SJCRH30 (cell line): ENCODE measurements at regions not wholly inside any gene's neighbourhood (a gene's known extent, or its start where the extent isn't known, plus 50 kb on each side); places are given as distances from the start of the nearest gene placed in this dataset.

ENCODE experiments used
- DNase-seq, 2 experiments: peaks; one replicate each; pipeline ENCODE4 v3.0.0-alpha.2; 2015 to 2020
- H3K27ac ChIP-seq: fragments of 250-450 bp; sonication (Bioruptor Pico); 2 replicates; pipeline ENCODE4 v1.5.1; 2020; ENCODE audit warnings: mild to moderate bottlenecking, moderate library complexity
- H3K27me3 ChIP-seq: fragments of 250-450 bp; sonication (Bioruptor Pico); 2 replicates; pipeline ENCODE4 v1.5.1; 2020; ENCODE audit warnings: mild to moderate bottlenecking, moderate library complexity
- H3K36me3 ChIP-seq: fragments of 250-450 bp; sonication (Bioruptor Pico); 2 replicates; pipeline ENCODE4 v1.5.1; 2020; ENCODE audit warnings: mild to moderate bottlenecking, moderate library complexity
- H3K4me1 ChIP-seq: fragments of 250-450 bp; sonication (Bioruptor Pico); 2 replicates; pipeline ENCODE4 v1.5.1; 2020; ENCODE audit warnings: mild to moderate bottlenecking, moderate library complexity
- H3K4me3 ChIP-seq: fragments of 250-450 bp; sonication (Bioruptor Pico); 2 replicates; pipeline ENCODE4 v1.5.1; 2020; ENCODE audit warnings: mild to moderate bottlenecking, moderate library complexity
- H3K9me3 ChIP-seq: fragments of 250-450 bp; sonication (Bioruptor Pico); replicated peaks from 2 replicates; pipeline ENCODE4 v1.5.1; 2020; ENCODE audit warnings: mild to moderate bottlenecking, moderate library complexity

DNA sequence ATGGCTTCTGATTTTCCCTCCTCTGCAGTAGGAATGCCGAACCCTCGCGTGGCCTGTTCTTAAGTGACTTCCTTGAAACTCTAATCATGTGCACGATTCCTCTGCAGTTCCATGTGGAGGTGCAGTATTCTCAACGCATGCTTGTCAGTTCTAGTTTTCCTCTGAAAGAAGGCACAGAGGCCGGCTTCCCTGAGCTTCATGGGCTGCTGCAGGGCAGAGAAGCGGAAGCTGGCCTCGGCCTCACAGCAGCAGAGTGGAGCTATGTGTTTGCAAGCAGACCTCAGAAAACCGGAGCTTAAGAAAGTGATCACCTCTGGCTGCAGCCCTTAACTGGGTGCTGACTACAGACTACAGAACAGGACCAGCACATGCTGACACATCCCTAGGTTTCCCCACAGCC is 500.7 kb downstream of the GRIN2A start:
- H3K36me3 ChIP-seq, result no peaks in the 10 kb centered on the region
- no peaks in the 10 kb centered on the region for H3K9me3 ChIP-seq

DNA sequence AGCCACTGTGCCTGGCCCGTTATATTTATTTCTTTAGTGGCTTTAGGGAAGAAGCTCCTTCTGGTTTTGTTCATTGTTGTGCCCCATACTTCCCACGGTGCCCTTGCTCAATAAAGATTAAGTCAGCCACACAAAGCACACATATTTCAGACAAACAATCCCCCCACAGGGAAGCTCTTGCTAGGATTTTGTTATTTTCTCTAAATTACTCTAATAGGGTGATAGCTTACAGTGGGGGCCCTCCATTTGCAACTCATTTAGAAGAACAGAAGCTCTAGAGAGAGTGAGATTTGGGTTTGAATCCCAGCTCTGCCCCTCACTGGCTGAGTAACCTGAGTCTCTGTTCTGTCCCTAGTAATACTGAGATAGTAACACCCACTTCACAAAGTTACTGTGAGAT is 499.9 kb downstream of the GRIN2A start:
- Histone ChIP-seq H3K27ac (no peak overlapping the region), H3K9me3 (no peaks in the 10 kb centered on the region), H3K4me1 (no peaks in the 10 kb centered on the region), H3K27me3 (0 out of 2 replicates have a peak, but pooled peaks cover 4% of the 10 kb centered on the region), H3K4me3 (no peak overlapping the region), H3K36me3 (no peaks in the 10 kb centered on the region)
- no peak for DNase-seq

More for the DNA sequence above, 500.7 kb downstream of the GRIN2A start:
- no peak overlapping the region for H3K27ac ChIP-seq
- no peak overlapping the region for H3K4me3 ChIP-seq
- DNase-seq, result no peak
- H3K27me3 ChIP-seq, result 0 out of 2 replicates have a peak, but pooled peaks cover 4% of the 10 kb centered on the region
- H3K4me1 ChIP-seq, result no peaks in the 10 kb centered on the region

DNA sequence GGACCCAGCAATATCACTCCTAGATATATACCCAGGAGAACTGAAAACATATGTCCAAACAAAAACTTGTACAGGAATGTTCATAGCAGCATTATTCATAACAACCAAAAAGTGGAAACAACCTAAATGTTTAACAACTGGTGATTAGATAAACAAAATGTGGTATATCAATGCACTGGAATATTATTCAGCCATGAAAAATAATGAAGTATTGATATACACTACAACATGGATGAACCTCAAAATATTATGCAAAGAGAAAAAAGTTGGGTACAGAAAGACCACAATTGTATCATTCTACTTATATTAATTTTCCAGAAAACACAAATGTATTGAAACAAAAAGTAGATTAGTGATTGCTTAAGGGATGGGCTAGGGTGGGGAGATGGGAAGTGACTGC is 498.6 kb downstream of the GRIN2A start:
- Histone ChIP-seq H3K36me3 (no peaks in the 10 kb centered on the region), H3K9me3 (no peaks in the 10 kb centered on the region), H3K4me1 (no peaks in the 10 kb centered on the region), H3K27ac (no peak overlapping the region), H3K4me3 (no peak overlapping the region), H3K27me3 (no peaks in the 10 kb centered on the region)
- DNase-seq, result no peak

DNA sequence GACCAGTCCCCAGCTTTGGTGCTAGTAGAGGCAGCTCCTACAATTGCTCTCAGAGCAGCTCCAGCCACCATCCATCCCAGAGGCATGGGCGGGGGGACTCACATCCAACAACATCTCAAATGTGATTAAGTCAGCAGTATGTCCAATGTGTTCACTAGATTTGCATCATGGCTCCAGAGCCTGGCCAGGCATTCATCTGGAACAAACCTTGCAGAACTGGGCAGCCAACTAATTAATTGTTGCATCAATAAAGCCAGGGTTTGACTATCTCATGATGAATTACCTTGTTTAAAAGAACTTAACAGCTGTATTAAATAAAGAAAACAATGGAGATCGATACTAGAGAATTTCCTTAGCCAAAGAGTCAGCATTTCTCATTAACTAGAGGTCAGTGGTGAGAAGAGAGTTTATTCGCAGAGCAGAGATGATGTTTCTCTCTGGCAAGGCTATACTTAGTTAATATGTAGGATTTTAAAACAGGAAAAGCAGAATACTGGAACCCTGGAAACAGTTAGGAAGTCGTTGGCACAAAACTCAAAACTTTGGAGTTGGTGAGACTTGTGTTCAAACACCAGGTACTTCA is 494.4 kb downstream of the GRIN2A start:
- Histone ChIP-seq H3K36me3 (no peaks in the 10 kb centered on the region), H3K4me1 (no peaks in the 10 kb centered on the region), H3K27ac (no peak overlapping the region), H3K4me3 (no peak overlapping the region), H3K9me3 (no peaks in the 10 kb centered on the region), H3K27me3 (no peaks in the 10 kb centered on the region)
- no peak for DNase-seq

DNA sequence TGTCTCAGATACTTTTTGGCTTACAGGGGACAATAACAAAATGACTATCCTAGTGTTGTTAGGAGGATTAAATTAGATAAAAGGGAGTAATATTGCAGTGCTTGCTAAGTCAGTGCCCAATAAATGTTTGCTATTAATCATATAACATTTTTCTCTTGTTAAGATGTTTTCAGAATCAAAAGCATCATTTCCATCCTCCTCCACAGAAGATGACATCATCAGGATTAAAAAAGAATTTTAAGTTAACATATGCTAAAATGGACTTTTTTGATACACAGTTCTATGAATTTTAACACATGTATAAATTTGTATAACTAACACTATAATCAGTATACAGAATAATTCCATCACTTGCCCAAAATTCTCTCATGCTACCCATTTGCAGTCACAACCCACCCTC is 492.6 kb downstream of the GRIN2A start:
- Histone ChIP-seq H3K36me3 (no peaks in the 10 kb centered on the region), H3K27ac (no peak overlapping the region), H3K4me1 (no peaks in the 10 kb centered on the region), H3K27me3 (no peaks in the 10 kb centered on the region), H3K4me3 (no peak overlapping the region), H3K9me3 (no peaks in the 10 kb centered on the region)
- DNase-seq, result no peak

DNA sequence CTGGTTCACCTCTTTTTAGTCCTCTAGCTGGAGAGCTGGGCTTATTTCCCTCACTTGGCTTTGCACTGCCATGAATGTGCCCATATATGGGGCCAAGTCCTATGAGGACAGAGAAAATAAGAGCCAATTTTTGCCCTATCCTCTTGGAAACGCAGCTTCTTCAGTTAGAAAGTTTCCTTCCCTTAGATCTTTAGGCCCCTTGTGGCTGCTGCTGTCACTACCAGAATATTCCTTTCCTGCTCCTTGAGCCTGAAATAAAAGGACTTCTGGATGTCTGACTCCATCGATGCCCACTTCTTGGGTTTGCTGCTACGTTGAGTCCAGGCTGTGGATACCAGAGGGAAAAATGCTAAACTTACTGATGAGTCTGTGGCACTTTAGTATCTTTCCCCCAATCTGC is 487.1 kb downstream of the GRIN2A start:
- no peak overlapping the region for H3K27ac ChIP-seq
- H3K4me3 ChIP-seq, result no peak overlapping the region
- no peaks in the 10 kb centered on the region for H3K9me3 ChIP-seq
- no peaks in the 10 kb centered on the region for H3K36me3 ChIP-seq
- DNase-seq, result no peak
- no peaks in the 10 kb centered on the region for H3K27me3 ChIP-seq
- no peaks in the 10 kb centered on the region for H3K4me1 ChIP-seq
